CD14-positive monocyte (primary cell): ENCODE measurements at regions not wholly inside any gene's neighbourhood (a gene's known extent, or its start where the extent isn't known, plus 50 kb on each side); places are given as distances from the start of the nearest gene placed in this dataset.

Source experiments
- DNase-seq, 3 donors: peaks; one replicate each; pipeline ENCODE4 v3.0.0-alpha.2; 2011 to 2022
- H2AFZ ChIP-seq: 2 replicates; pipeline ENCODE4 v1.6.0; 2012; ENCODE audit warnings: mild to moderate bottlenecking, low read depth, low read length, inconsistent platforms; ENCODE audit not compliant: insufficient read depth, poor library complexity, severe bottlenecking
- H3K27ac ChIP-seq, 2 donors: 1 replicate in 1 of 2; 2 replicates in 1 of 2; pipeline ENCODE4 v1.5.1; 2012 to 2013; ENCODE audit warnings: low read length in 2 of 2, control low read depth in 1 of 2, inconsistent platforms in 1 of 2, low read depth in 1 of 2, mild to moderate bottlenecking in 1 of 2
- H3K27me3 ChIP-seq, 2 donors: one replicate each; pipeline versions ENCODE4 v1.6.0 to v1.6.1; 2011 to 2013; ENCODE audit warnings: low read length in 2 of 2; ENCODE audit not compliant: control insufficient read depth in 2 of 2, insufficient read depth in 2 of 2
- H3K36me3 ChIP-seq, 2 donors: replicated peaks in 1 of 2; 1 replicate in 1 of 2; 2 replicates in 1 of 2; pipeline versions ENCODE4 v1.5.1 to v1.6.1; 2012 to 2013; ENCODE audit warnings: low read length in 2 of 2, control low read depth in 1 of 2, inconsistent platforms in 1 of 2, mild to moderate bottlenecking in 1 of 2; ENCODE audit not compliant: insufficient read depth in 2 of 2, control insufficient read depth in 1 of 2
- H3K4me1 ChIP-seq, 2 donors: 1 replicate in 1 of 2; 2 replicates in 1 of 2; pipeline versions ENCODE4 v1.5.1 to v1.6.1; 2012 to 2013; ENCODE audit warnings: low read length in 2 of 2, control low read depth in 1 of 2, inconsistent platforms in 1 of 2, mild to moderate bottlenecking in 1 of 2, moderate library complexity in 1 of 2; ENCODE audit not compliant: insufficient read depth in 2 of 2, control insufficient read depth in 1 of 2
- H3K4me2 ChIP-seq: replicated peaks from 2 replicates; pipeline ENCODE3; 2012; ENCODE audit warnings: low read length, moderate library complexity, mild to moderate bottlenecking; ENCODE audit not compliant: poor library complexity, severe bottlenecking; ENCODE audit errors: extremely low read depth
- H3K4me3 ChIP-seq, 3 experiments: fragments of 200-600 bp in 1 of 3; sonication (generic) in 1 of 3; replicated peaks in 1 of 3; 1 replicate in 2 of 3; 2 replicates in 1 of 3; pipeline ENCODE4 v1.5.1; 2011 to 2013; ENCODE audit warnings: low read length in 3 of 3, mild to moderate bottlenecking in 3 of 3, control low read depth in 2 of 3, low read depth in 2 of 3, inconsistent platforms in 1 of 3, moderate library complexity in 1 of 3
- H3K79me2 ChIP-seq: 2 replicates; pipeline ENCODE4 v1.6.0; 2012; ENCODE audit warnings: mild to moderate bottlenecking, control low read depth, inconsistent platforms, low read length, moderate library complexity; ENCODE audit not compliant: insufficient read depth
- H3K9ac ChIP-seq: 2 replicates; pipeline ENCODE4 v1.6.0; 2017; ENCODE audit warnings: low read length, mild to moderate bottlenecking; ENCODE audit not compliant: insufficient read depth, poor library complexity, severe bottlenecking
- H3K9me3 ChIP-seq, 2 donors: replicated peaks in 1 of 2; 1 replicate in 1 of 2; 2 replicates in 1 of 2; pipeline versions ENCODE4 v1.5.1 to v1.6.1; 2012 to 2013; ENCODE audit warnings: low read length in 2 of 2, control low read depth in 1 of 2; ENCODE audit not compliant: control insufficient read depth in 1 of 2, insufficient read depth in 1 of 2
- H4K20me1 ChIP-seq: 2 replicates; pipeline ENCODE4 v1.6.0; 2012; ENCODE audit warnings: mild to moderate bottlenecking, low read length, control low read depth, moderate library complexity; ENCODE audit not compliant: insufficient read depth
- H3K27ac Mint-ChIP-seq, 7 donors: one replicate each; pipeline ENCODE4 v1.8.0; 2020; ENCODE audit warnings: mild to moderate bottlenecking in 7 of 7, mixed read lengths in 7 of 7, moderate library complexity in 6 of 7, inconsistent platforms in 2 of 7
- H3K27me3 Mint-ChIP-seq, 3 donors: one replicate each; pipeline ENCODE4 v1.8.0; 2021 to 2022; ENCODE audit warnings: low read depth in 3 of 3, mild to moderate bottlenecking in 3 of 3, mixed read lengths in 3 of 3, moderate library complexity in 3 of 3, inconsistent platforms in 1 of 3
- H3K36me3 Mint-ChIP-seq, 2 donors: one replicate each; pipeline ENCODE4 v1.8.0; 2020; ENCODE audit warnings: mixed read lengths in 2 of 2, inconsistent platforms in 1 of 2, mild to moderate bottlenecking in 1 of 2
- H3K4me1 Mint-ChIP-seq: one replicate; pipeline ENCODE4 v1.8.0; 2020; ENCODE audit warnings: mild to moderate bottlenecking, mixed read lengths
- H3K4me3 Mint-ChIP-seq, 2 donors: one replicate each; pipeline ENCODE4 v1.8.0; 2020; ENCODE audit warnings: mild to moderate bottlenecking in 2 of 2, mixed read lengths in 2 of 2, moderate library complexity in 1 of 2
- H3K9me3 Mint-ChIP-seq, 7 donors: one replicate each; pipeline ENCODE4 v1.8.0; 2020 to 2022; ENCODE audit warnings: mixed read lengths in 7 of 7, mild to moderate bottlenecking in 6 of 7, moderate library complexity in 6 of 7, inconsistent platforms in 2 of 7
- CTCF ChIP-seq: fragments of 200-600 bp; IDR thresholded peaks from one replicate; pipeline ENCODE4 v1.8.0; 2022; ENCODE audit warnings: antibody characterized with exemption, mild to moderate bottlenecking
- WGBS: methylation state at CpG from one replicate; pipeline ENCODE4 v1.1.5; 2013; ENCODE audit warnings: missing lambda C conversion rate; ENCODE audit not compliant: insufficient coverage; 5-methylcytosine and 5-hydroxymethylcytosine counted together
- intact Hi-C, 2 donors: fragments of 100-400 bp; cut with micrococcal nuclease; formaldehyde crosslinking; loops; one replicate each; pipeline versions ENCODE4 v1.15.0 to v1.15.1; 2023

GRCh38 chr21:25341981-25342380 is 265.3 kb downstream of the MRPL39 start:
- intact Hi-C loops: no loop called here
- Mint-ChIP-seq H3K4me1 (no peaks in the 10 kb centered on the region), H3K4me3 (no peak overlapping the region), H3K36me3 (no peaks in the 10 kb centered on the region), H3K9me3 (peaks cover 0 to 3% (median 0%) of the 10 kb centered on the region in 7 donors), H3K27ac (no peak overlapping the region), H3K27me3 (peaks cover 0 to 3% (median 2%) of the 10 kb centered on the region in 3 donors)
- TF ChIP-seq CTCF: no peak
- H3K27ac ChIP-seq: no peak overlapping the region
- H3K36me3 ChIP-seq: no peaks in the 10 kb centered on the region
- no peak for DNase-seq
- H4K20me1 ChIP-seq: no peaks in the 10 kb centered on the region
- H3K79me2 ChIP-seq: no peaks in the 10 kb centered on the region
- H3K4me1 ChIP-seq: no peaks in the 10 kb centered on the region
- no peaks in the 10 kb centered on the region for H3K27me3 ChIP-seq
- no peak overlapping the region for H3K4me3 ChIP-seq
- WGBS: no CpG with 5 or more reads among the region's 6 CpGs
- no peak overlapping the region for H3K9ac ChIP-seq
- H3K4me2 ChIP-seq: no peak overlapping the region
- H2AFZ ChIP-seq: no peak overlapping the region
- no peaks in the 10 kb centered on the region for H3K9me3 ChIP-seq

GRCh38 chr21:25338415-25338814 is 268.9 kb downstream of the MRPL39 start:
- Mint-ChIP-seq H3K27me3 (peaks cover 0 to 1% (median 0%) of the 10 kb centered on the region in 3 donors), H3K36me3 (no peaks in the 10 kb centered on the region), H3K4me1 (no peaks in the 10 kb centered on the region), H3K4me3 (no peak overlapping the region), H3K27ac (no peak overlapping the region), H3K9me3 (peaks cover 0 to 11% (median 2%) of the 10 kb centered on the region in 7 donors)
- Histone ChIP-seq H3K4me1 (no peaks in the 10 kb centered on the region), H3K9ac (no peak overlapping the region), H3K36me3 (no peaks in the 10 kb centered on the region), H4K20me1 (no peaks in the 10 kb centered on the region), H3K27ac (no peak overlapping the region), H3K79me2 (no peaks in the 10 kb centered on the region), H3K27me3 (no peaks in the 10 kb centered on the region), H3K4me3 (no peak overlapping the region), H2AFZ (no peak overlapping the region), H3K4me2 (no peak overlapping the region), H3K9me3 (no peaks in the 10 kb centered on the region)
- TF ChIP-seq CTCF: no peak
- no peak for DNase-seq
- intact Hi-C loops: no loop called here
- WGBS: 100% methylated on average over 2 of the region's 5 CpGs
